ENCODE measurements at regions not wholly inside any gene's neighbourhood (a gene's known extent, or its start where the extent isn't known, plus 50 kb on each side); places are given as distances from the start of the nearest gene placed in this dataset.

- POLR2A ChIA-PET, result no interaction called here
- H3K27ac ChIP-seq (ENCODE audit: low read length), result no peak overlapping the region
- H3K9me3 ChIP-seq (ENCODE audit: control insufficient read depth, insufficient read depth, low read depth, low read length), result peaks cover 9% of the 10 kb centered on the region; the same call in 1 of the 2 replicates
- H3K4me3 ChIP-seq (ENCODE audit: low read depth in 2 of 2, low read length in 2 of 2), result no peak overlapping the region
- intact Hi-C loops (cut with micrococcal nuclease; ENCODE audit: unreplicated experiment), result no loop called here
- no peak for ATAC-seq
- peak; percentile 15 for DNase-seq (ENCODE audit: low read depth, low spot score)
- CTCF ChIA-PET, result interaction anchor here (0.5 to 1.1 kb wide), 4 partner anchors 32 to 884 kb away, joined by 3 to 4 read pairs (median 3); partner anchors contain the start of gene GPRASP2
- in situ Hi-C loops (cut with HindIII; ENCODE audit: low pct_unique_long_range_greater_than_20kb, low sequenced_read_pairs), result no loop called here
- no peaks in the 10 kb centered on the region for H3K4me1 ChIP-seq (ENCODE audit: control insufficient read depth, insufficient read depth, low read length)
- TF ChIP-seq POLR2AphosphoS5 (IDR thresholded peaks at IDR 0.05; ENCODE audit: low read depth, low read length) (no peak), CTCF (IDR thresholded peaks at IDR 0.05) (peak; percentile 67), REST (IDR thresholded peaks at IDR 0.05; ENCODE audit: insufficient read depth in 1 of 2, low read depth in 2 of 2, low read length in 1 of 2) (no peak), SIN3A (IDR thresholded peaks at IDR 0.05; ENCODE audit: borderline replicate concordance, insufficient read depth, low read depth, low read length) (no peak), TCF7L2 (IDR thresholded peaks at IDR 0.05; ENCODE audit: low read depth, low read length) (no peak)
- no peaks in the 10 kb centered on the region for H3K27me3 ChIP-seq (ENCODE audit: control insufficient read depth, insufficient read depth, low read length)
- no peaks in the 10 kb centered on the region for H3K36me3 ChIP-seq (ENCODE audit: control insufficient read depth, insufficient read depth, low read length)
- no TSS peak for BruUV-seq (replicated peaks)
These were observed 57.3 kb upstream of the TCEAL2 start for GRCh38 chrX:102067966-102068723.

- ChIA-PET POLR2A (no interaction called here), CTCF (no interaction called here)
- Histone ChIP-seq H3K4me1 (ENCODE audit: control insufficient read depth, insufficient read depth, low read length) (no peaks in the 10 kb centered on the region), H3K9me3 (ENCODE audit: control insufficient read depth, insufficient read depth, low read depth, low read length) (peaks cover 9% of the 10 kb centered on the region; the same call in 1 of the 2 replicates), H3K27ac (ENCODE audit: low read length) (no peak overlapping the region), H3K4me3 (ENCODE audit: low read depth in 2 of 2, low read length in 2 of 2) (no peak overlapping the region), H3K36me3 (ENCODE audit: control insufficient read depth, insufficient read depth, low read length) (no peaks in the 10 kb centered on the region), H3K27me3 (ENCODE audit: control insufficient read depth, insufficient read depth, low read length) (no peaks in the 10 kb centered on the region)
- BruUV-seq (replicated peaks), result no TSS peak
- intact Hi-C loops (cut with micrococcal nuclease; ENCODE audit: unreplicated experiment), result no loop called here
- ATAC-seq, result no peak
- no peak for TF ChIP-seq POLR2AphosphoS5 (IDR thresholded peaks at IDR 0.05; ENCODE audit: low read depth, low read length)
- no peak for TF ChIP-seq CTCF (IDR thresholded peaks at IDR 0.05)
- no peak for TF ChIP-seq SIN3A (IDR thresholded peaks at IDR 0.05; ENCODE audit: borderline replicate concordance, insufficient read depth, low read depth, low read length)
- no peak for TF ChIP-seq REST (IDR thresholded peaks at IDR 0.05; ENCODE audit: insufficient read depth in 1 of 2, low read depth in 2 of 2, low read length in 1 of 2)
- in situ Hi-C loops (cut with HindIII; ENCODE audit: low pct_unique_long_range_greater_than_20kb, low sequenced_read_pairs), result no loop called here
- DNase-seq (ENCODE audit: low read depth, low spot score), result no peak
These were observed 61.9 kb upstream of the TCEAL2 start for GRCh38 chrX:102063445-102064074.

Measured in Panc1 (cell line).